A549 (cell line): ENCODE measurements at regions not wholly inside any gene's neighbourhood (a gene's known extent, or its start where the extent isn't known, plus 50 kb on each side); places are given as distances from the start of the nearest gene placed in this dataset.

Experiments used
- ATAC-seq, 2 experiments: fragments of 200-7000 bp in 1 of 2; fragments of >200 bp in 1 of 2; cut with Nextera tagmentation in 1 of 2; cut with Tn5 transposase in 1 of 2; 3 replicates each; pipeline versions ENCODE4 v1.8.0 to v1.9.1; 2018 to 2020; ENCODE audit warnings: mild to moderate bottlenecking in 1 of 2, moderate library complexity in 1 of 2
- CTCF ChIA-PET: fragments of 300-600 bp; sonication (Branson Sonifier 250); formaldehyde crosslinking; extraction: SDS; loops from one replicate; lab custom pipeline; 2021; ENCODE audit warnings: antibody characterized with exemption, inconsistent platforms; lab: Yijun Ruan, JAX
- POLR2A ChIA-PET: fragments of 350-600 bp; formaldehyde crosslinking; extraction: SDS; loops from one replicate; lab custom pipeline; 2021; ENCODE audit warnings: antibody characterized with exemption, inconsistent platforms; lab: Yijun Ruan, JAX
- DNase-seq, 2 experiments: peaks; one replicate each; pipeline versions ENCODE4 v3.0.0 to v3.0.0-alpha.2; 2011 to 2016; ENCODE audit warnings: low read depth in 1 of 2, low spot score in 1 of 2
- FAIRE-seq: peaks from 2 replicates; lab custom pipeline; 2011; peaks lifted over from hg19 to GRCh38; lab: Jason Lieb, UNC
- H3K27ac ChIP-seq, 2 experiments: fragments of >200 bp; sonication (Bioruptor Twin); formaldehyde crosslinking; 3 replicates each; pipeline ENCODE4 v1.5.1; 2016 to 2017
- H3K4me1 ChIP-seq: fragments of >200 bp; sonication (Bioruptor Twin); formaldehyde crosslinking; 3 replicates; pipeline ENCODE4 v1.6.1; 2016
- H3K4me2 ChIP-seq: fragments of >200 bp; sonication (Bioruptor Twin); formaldehyde crosslinking; 3 replicates; pipeline ENCODE4 v1.6.1; 2016
- H3K4me3 ChIP-seq: fragments of >200 bp; sonication (Bioruptor Twin); formaldehyde crosslinking; 3 replicates; pipeline ENCODE4 v1.5.1; 2016
- H3K9me3 ChIP-seq: fragments of >200 bp; sonication (Bioruptor Twin); formaldehyde crosslinking; 3 replicates; pipeline ENCODE4 v1.6.1; 2016
- BHLHE40 ChIP-seq: IDR thresholded peaks from 2 replicates; pipeline ENCODE4 v1.6.1; 2012; ENCODE audit warnings: low read depth, low read length, inconsistent platforms
- CEBPB ChIP-seq, 2 experiments: fragments of >200 bp in 1 of 2; sonication (Bioruptor Twin) in 1 of 2; formaldehyde crosslinking in 1 of 2; IDR thresholded peaks; 2 replicates each; pipeline ENCODE4 v1.6.1; 2012 to 2016
- EP300 ChIP-seq, 2 experiments: fragments of >200 bp; sonication (Bioruptor Twin); formaldehyde crosslinking; IDR thresholded peaks; 2 replicates in 1 of 2; 3 replicates in 1 of 2; pipeline ENCODE4 v1.6.1; 2016 to 2017
- ESRRA ChIP-seq: fragments of 150-350 bp; IDR thresholded peaks from 2 replicates; pipeline ENCODE4 v1.6.1; 2014; ENCODE audit warnings: mild to moderate bottlenecking, low read length, borderline replicate concordance
- FOSB ChIP-seq: fragments of 250-450 bp; sonication (Bioruptor Pico); IDR thresholded peaks from 2 replicates; pipeline ENCODE4 v1.5.0; 2020; ENCODE audit warnings: mild to moderate bottlenecking, moderate library complexity
- FOSL2 ChIP-seq, 2 experiments: fragments of 450-650 bp in 1 of 2; fragments of >200 bp in 1 of 2; sonication (Bioruptor Twin) in 1 of 2; formaldehyde crosslinking; IDR thresholded peaks; 2 replicates each; pipeline versions ENCODE4 v1.5.0 to v1.6.1; 2016 to 2020; ENCODE audit warnings: mild to moderate bottlenecking in 1 of 2, moderate library complexity in 1 of 2
- FOXS1 ChIP-seq: fragments of 250-450 bp; sonication (Bioruptor Pico); IDR thresholded peaks from 2 replicates; pipeline ENCODE4 v1.5.0; 2020; ENCODE audit warnings: mild to moderate bottlenecking, moderate library complexity
- GATA3 ChIP-seq: IDR thresholded peaks from 2 replicates; pipeline ENCODE4 v1.6.1; 2012; ENCODE audit warnings: borderline replicate concordance
- HOXA7 ChIP-seq: fragments of 250-450 bp; sonication (Bioruptor Pico); IDR thresholded peaks from 2 replicates; pipeline ENCODE4 v1.5.0; 2020; ENCODE audit warnings: mild to moderate bottlenecking, moderate library complexity
- HOXB5 ChIP-seq: fragments of 250-450 bp; sonication (Bioruptor Pico); IDR thresholded peaks from 2 replicates; pipeline ENCODE4 v1.5.0; 2020; ENCODE audit warnings: mild to moderate bottlenecking, moderate library complexity
- MYC ChIP-seq: IDR thresholded peaks from 2 replicates; pipeline ENCODE4 v1.6.1; 2012; ENCODE audit warnings: mild to moderate bottlenecking, inconsistent platforms, low read length, improper control_type of control experiment, borderline replicate concordance
- NFE2L2 ChIP-seq: fragments of 150-350 bp; conservative IDR thresholded peaks from 2 replicates; pipeline ENCODE4 v1.6.1; 2014; ENCODE audit warnings: low read length
- NR3C1 ChIP-seq: fragments of >200 bp; sonication (Bioruptor Twin); formaldehyde crosslinking; IDR thresholded peaks from 3 replicates; pipeline ENCODE4 v1.6.1; 2017
- POLR2A ChIP-seq: IDR thresholded peaks from 2 replicates; pipeline ENCODE4 v1.6.1; 2012; ENCODE audit warnings: mild to moderate bottlenecking, low read length
- RCOR1 ChIP-seq: fragments of 150-350 bp; IDR thresholded peaks from 2 replicates; pipeline ENCODE4 v1.6.1; 2014; ENCODE audit warnings: antibody characterized with exemption, low read length, low read depth
- RFX5 ChIP-seq: fragments of 450-650 bp; IDR thresholded peaks from 2 replicates; pipeline ENCODE4 v1.7.1; 2014; ENCODE audit warnings: antibody characterized with exemption, mild to moderate bottlenecking, moderate library complexity
- TP53 ChIP-seq: fragments of 250-450 bp; sonication (Bioruptor Pico); IDR thresholded peaks from 2 replicates; pipeline ENCODE4 v1.5.0; 2021; ENCODE audit warnings: mild to moderate bottlenecking, moderate library complexity
- ZC3H11A ChIP-seq: fragments of 450-650 bp; IDR thresholded peaks from 2 replicates; pipeline ENCODE4 v1.6.1; 2014; ENCODE audit warnings: antibody characterized with exemption, mild to moderate bottlenecking
- WGBS: methylation state at CpG from one replicate; pipeline ENCODE4 v1.1.6; 2017; ENCODE audit errors: missing lambda C conversion rate; 5-methylcytosine and 5-hydroxymethylcytosine counted together
- TF ChIP-seq, protein P1 (sequence below): fragments of >200 bp; sonication (Bioruptor Twin); formaldehyde crosslinking; IDR thresholded peaks from 3 replicates; pipeline ENCODE4 v1.6.1; 2016
- TF ChIP-seq, protein P2 (sequence below): IDR thresholded peaks from 2 replicates; pipeline ENCODE4 v1.6.1; 2012
- TF ChIP-seq, protein P3 (sequence below): fragments of 250-450 bp; sonication (Bioruptor Pico); IDR thresholded peaks from 2 replicates; pipeline ENCODE4 v1.5.0; 2020; ENCODE audit warnings: low read depth, mild to moderate bottlenecking, moderate library complexity

DNA sequence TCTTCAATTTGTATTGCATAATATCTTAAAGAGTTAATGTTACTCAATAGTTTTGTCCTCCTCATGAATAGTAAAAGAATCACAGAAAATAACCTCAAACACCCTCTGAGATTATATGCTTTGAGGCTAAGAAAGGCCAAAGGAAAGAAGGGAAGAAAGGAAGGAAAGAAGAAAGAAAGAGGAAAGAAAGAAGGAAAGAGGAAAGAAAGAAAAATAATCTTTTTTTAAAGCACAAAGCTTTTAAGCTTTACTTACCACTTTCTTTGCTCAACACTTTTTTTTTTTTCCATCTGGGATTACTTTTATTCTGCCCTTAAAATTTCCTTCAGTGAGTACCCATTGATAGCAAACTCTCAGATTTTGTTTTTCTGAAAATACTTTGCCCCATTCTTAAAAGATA lies 369.1 kb downstream of the FGF9 start:
- Histone ChIP-seq H3K4me2 (peak overlapping the region; percentile 55; the same call in 1 of the 3 replicates), H3K27ac (no peak overlapping the region), H3K4me1 (no peaks in the 10 kb centered on the region)
- CTCF ChIA-PET = interaction anchor here (0.7 kb wide), 2 partner anchors 9 to 11 kb away, joined by 3 to 4 read pairs; no protein-coding TSS in a partner anchor
- ATAC-seq = no peak
- no peak for FAIRE-seq
- DNase-seq = no peak
- POLR2A ChIA-PET = no interaction called here
- TF ChIP-seq EP300 (IDR thresholded peaks at IDR 0.05) (no peak), HOXB5 (CRISPR knock-in tag) (no peak), TP53 (CRISPR knock-in tag) (no peak), NFE2L2 (no peak), CEBPB (IDR thresholded peaks at IDR 0.05) (no peak), BHLHE40 (no peak), HOXA7 (CRISPR knock-in tag) (no peak), RFX5 (no peak), ZC3H11A (no peak), ESRRA (no peak), NR3C1 (no peak), FOSL2 (IDR thresholded peaks at IDR 0.05) (no peak), FOSL2 (CRISPR knock-in tag; IDR thresholded peaks at IDR 0.05) (no peak), FOXS1 (no peak)
- TF ChIP-seq, protein P1, sequence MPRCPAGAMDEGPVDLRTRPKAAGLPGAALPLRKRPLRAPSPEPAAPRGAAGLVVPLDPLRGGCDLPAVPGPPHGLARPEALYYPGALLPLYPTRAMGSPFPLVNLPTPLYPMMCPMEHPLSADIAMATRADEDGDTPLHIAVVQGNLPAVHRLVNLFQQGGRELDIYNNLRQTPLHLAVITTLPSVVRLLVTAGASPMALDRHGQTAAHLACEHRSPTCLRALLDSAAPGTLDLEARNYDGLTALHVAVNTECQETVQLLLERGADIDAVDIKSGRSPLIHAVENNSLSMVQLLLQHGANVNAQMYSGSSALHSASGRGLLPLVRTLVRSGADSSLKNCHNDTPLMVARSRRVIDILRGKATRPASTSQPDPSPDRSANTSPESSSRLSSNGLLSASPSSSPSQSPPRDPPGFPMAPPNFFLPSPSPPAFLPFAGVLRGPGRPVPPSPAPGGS = no peak
- TF ChIP-seq, protein P2, sequence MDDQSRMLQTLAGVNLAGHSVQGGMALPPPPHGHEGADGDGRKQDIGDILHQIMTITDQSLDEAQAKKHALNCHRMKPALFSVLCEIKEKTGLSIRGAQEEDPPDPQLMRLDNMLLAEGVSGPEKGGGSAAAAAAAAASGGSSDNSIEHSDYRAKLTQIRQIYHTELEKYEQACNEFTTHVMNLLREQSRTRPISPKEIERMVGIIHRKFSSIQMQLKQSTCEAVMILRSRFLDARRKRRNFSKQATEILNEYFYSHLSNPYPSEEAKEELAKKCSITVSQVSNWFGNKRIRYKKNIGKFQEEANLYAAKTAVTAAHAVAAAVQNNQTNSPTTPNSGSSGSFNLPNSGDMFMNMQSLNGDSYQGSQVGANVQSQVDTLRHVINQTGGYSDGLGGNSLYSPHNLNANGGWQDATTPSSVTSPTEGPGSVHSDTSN = no peak
- TF ChIP-seq, all 56 proteins: peak for 0
- no peaks in the 10 kb centered on the region for H3K9me3 ChIP-seq
- H3K4me3 ChIP-seq = no peak overlapping the region; the same call in 2 of the 3 replicates

DNA sequence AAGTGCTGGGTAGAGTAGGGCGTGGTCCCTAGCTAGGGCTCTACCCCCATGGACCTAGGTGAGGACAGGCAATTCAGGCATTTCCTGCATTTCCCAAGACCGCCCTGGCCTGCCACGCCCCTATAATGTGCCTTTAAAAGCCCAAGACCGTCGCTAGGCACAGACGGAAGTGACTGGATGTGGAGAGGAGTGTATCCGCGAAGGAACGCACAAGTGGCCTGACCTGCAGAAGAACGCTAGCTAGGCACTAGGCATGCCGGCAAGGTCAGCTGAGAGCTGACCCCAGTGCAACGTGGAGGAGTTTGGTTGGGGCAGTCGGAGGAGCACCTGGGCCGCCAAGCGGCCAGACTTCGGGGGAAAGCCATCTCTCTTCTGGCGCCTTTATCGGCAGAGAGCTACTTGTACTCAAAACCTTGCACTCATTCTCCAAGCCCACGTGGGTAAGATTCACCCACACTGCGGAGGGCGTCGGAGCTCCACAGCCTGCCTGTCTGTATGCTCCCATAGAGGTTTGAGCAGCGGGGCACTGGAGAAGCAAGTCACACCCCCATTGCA lies 370.0 kb downstream of the FGF9 start:
- peak overlapping the region; percentile 50 to 75; a peak in 5 of 6 replicates for H3K27ac ChIP-seq
- FAIRE-seq (no peak), ATAC-seq (peak; percentile 92 to 95), DNase-seq (peak; percentile 10 to 78)
- ChIA-PET POLR2A (interaction anchor here (1.2 kb wide), 1 partner anchor 66 kb away, joined by 3 read pairs; no protein-coding TSS in a partner anchor), CTCF (no interaction called here)
- TF ChIP-seq RCOR1 = no peak
- no peak for TF ChIP-seq GATA3
- TF ChIP-seq, protein P3, sequence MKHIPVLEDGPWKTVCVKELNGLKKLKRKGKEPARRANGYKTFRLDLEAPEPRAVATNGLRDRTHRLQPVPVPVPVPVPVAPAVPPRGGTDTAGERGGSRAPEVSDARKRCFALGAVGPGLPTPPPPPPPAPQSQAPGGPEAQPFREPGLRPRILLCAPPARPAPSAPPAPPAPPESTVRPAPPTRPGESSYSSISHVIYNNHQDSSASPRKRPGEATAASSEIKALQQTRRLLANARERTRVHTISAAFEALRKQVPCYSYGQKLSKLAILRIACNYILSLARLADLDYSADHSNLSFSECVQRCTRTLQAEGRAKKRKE = no peak
- TF ChIP-seq POLR2A = peak; percentile 47
- no peak for TF ChIP-seq NFE2L2
- no peak for TF ChIP-seq FOSB (CRISPR knock-in tag)
- TF ChIP-seq MYC = no peak
- H3K4me2 ChIP-seq = peak overlapping the region; percentile 55
- H3K9me3 ChIP-seq = no peaks in the 10 kb centered on the region
- 4% methylated on average over 19 of the region's 23 CpGs for WGBS
- no peaks in the 10 kb centered on the region for H3K4me1 ChIP-seq
- peak overlapping the region; percentile 42 for H3K4me3 ChIP-seq

DNA sequence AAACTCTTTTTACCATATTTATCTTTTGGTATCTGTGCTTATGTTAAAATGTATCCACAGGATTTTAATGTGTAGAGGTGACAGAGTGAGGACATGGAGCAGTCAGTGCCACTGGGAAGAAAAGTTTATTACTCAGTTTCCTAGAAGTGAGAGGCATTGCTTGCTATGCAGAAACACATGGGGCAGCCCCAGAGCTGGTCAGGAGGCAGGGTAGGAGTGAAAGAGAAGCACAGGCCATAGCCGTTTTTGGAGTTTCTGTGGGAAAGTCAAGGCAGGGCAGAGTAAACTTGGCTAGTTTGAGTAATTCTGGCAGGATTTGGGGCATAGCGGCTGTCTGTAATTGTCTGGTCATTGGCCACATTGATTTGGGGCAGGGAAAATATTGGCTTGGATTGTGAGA lies 370.9 kb downstream of the FGF9 start:
- Histone ChIP-seq H3K9me3 (no peaks in the 10 kb centered on the region), H3K4me2 (peak overlapping the region; percentile 55; the same call in 2 of the 3 replicates), H3K4me3 (peak overlapping the region; percentile 42; the same call in 2 of the 3 replicates), H3K27ac (no peak overlapping the region), H3K4me1 (no peaks in the 10 kb centered on the region)
- CTCF ChIA-PET = no interaction called here
- 40% methylated on average over 2 of the region's 2 CpGs for WGBS
- POLR2A ChIA-PET = no interaction called here
- no peak for TF ChIP-seq FOSL2 (IDR thresholded peaks at IDR 0.05)
- no peak for TF ChIP-seq FOSL2 (CRISPR knock-in tag; IDR thresholded peaks at IDR 0.05)
- DNase-seq (no peak), ATAC-seq (no peak), FAIRE-seq (no peak)
